Astrocyte (in vitro differentiated cells and primary cell): ENCODE measurements at regions not wholly inside any gene's neighbourhood (a gene's known extent, or its start where the extent isn't known, plus 50 kb on each side); places are given as distances from the start of the nearest gene placed in this dataset.

Experiments
- DNase-seq: peaks from one replicate; pipeline ENCODE4 v3.0.0-alpha.2; 2010; ENCODE audit warnings: low read depth
- FAIRE-seq: peaks from 2 replicates; lab custom pipeline; 2011; peaks lifted over from hg19 to GRCh38; lab: Jason Lieb, UNC
- H2AFZ ChIP-seq: 2 replicates; pipeline ENCODE4 v1.6.0; 2012; ENCODE audit warnings: low read depth, low read length, inconsistent platforms
- H3K27ac ChIP-seq: 2 replicates; pipeline ENCODE4 v1.5.1; 2011; ENCODE audit warnings: low read depth, low read length, inconsistent platforms
- H3K27me3 ChIP-seq: 2 replicates; pipeline ENCODE4 v1.6.0; 2011; ENCODE audit warnings: low read length, inconsistent platforms; ENCODE audit not compliant: insufficient read depth
- H3K36me3 ChIP-seq: 2 replicates; pipeline ENCODE4 v1.5.1; 2011; ENCODE audit warnings: low read length, inconsistent platforms; ENCODE audit not compliant: insufficient read depth
- H3K4me1 ChIP-seq: 2 replicates; pipeline ENCODE4 v1.5.1; 2011; ENCODE audit warnings: low read length, inconsistent platforms; ENCODE audit not compliant: insufficient read depth
- H3K4me2 ChIP-seq: 2 replicates; pipeline ENCODE4 v1.6.0; 2012; ENCODE audit warnings: low read length, inconsistent platforms
- H3K4me3 ChIP-seq: 2 replicates; pipeline ENCODE4 v1.5.1; 2011; ENCODE audit warnings: low read depth, mild to moderate bottlenecking, low read length, inconsistent platforms; ENCODE audit not compliant: insufficient read depth
- H3K79me2 ChIP-seq: 2 replicates; pipeline ENCODE4 v1.6.0; 2012; ENCODE audit warnings: mild to moderate bottlenecking, low read length, inconsistent platforms; ENCODE audit not compliant: insufficient read depth
- H3K9ac ChIP-seq: 2 replicates; pipeline ENCODE4 v1.6.0; 2012; ENCODE audit warnings: mild to moderate bottlenecking, low read length, inconsistent platforms
- H3K9me3 ChIP-seq: 2 replicates; pipeline ENCODE4 v1.5.1; 2012; ENCODE audit warnings: low read depth, mild to moderate bottlenecking, low read length, inconsistent platforms; ENCODE audit not compliant: insufficient read depth
- H4K20me1 ChIP-seq: 2 replicates; pipeline ENCODE4 v1.6.0; 2012; ENCODE audit warnings: low read length, inconsistent platforms; ENCODE audit not compliant: insufficient read depth
- H3K27ac Mint-ChIP-seq: one replicate; pipeline ENCODE4 v1.8.0; 2021; ENCODE audit warnings: mild to moderate bottlenecking, mixed read lengths; ENCODE audit not compliant: unreplicated experiment
- H3K27me3 Mint-ChIP-seq: one replicate; pipeline ENCODE4 v1.8.0; 2021; ENCODE audit warnings: low read depth, mixed read lengths; ENCODE audit not compliant: unreplicated experiment
- H3K36me3 Mint-ChIP-seq: one replicate; pipeline ENCODE4 v1.8.0; 2021; ENCODE audit warnings: low read depth, mixed read lengths; ENCODE audit not compliant: unreplicated experiment
- H3K4me1 Mint-ChIP-seq: one replicate; pipeline ENCODE4 v1.8.0; 2021; ENCODE audit warnings: low read depth, mixed read lengths; ENCODE audit not compliant: unreplicated experiment
- H3K4me3 Mint-ChIP-seq: one replicate; pipeline ENCODE4 v1.8.0; 2021; ENCODE audit warnings: mild to moderate bottlenecking, moderate library complexity, mixed read lengths; ENCODE audit not compliant: unreplicated experiment
- H3K9me3 Mint-ChIP-seq: one replicate; pipeline ENCODE4 v1.8.0; 2021; ENCODE audit warnings: mild to moderate bottlenecking, mixed read lengths; ENCODE audit not compliant: unreplicated experiment
- EZH2 ChIP-seq: IDR thresholded peaks from 2 replicates; pipeline ENCODE4 v1.6.1; 2012; ENCODE audit warnings: mild to moderate bottlenecking, low read length, inconsistent platforms; ENCODE audit not compliant: insufficient read depth
- TF ChIP-seq, protein P1 (sequence below): IDR thresholded peaks from 2 replicates; pipeline ENCODE4 v1.5.1; 2011; ENCODE audit warnings: low read depth, mild to moderate bottlenecking, inconsistent platforms, low read length, moderate library complexity; ENCODE audit not compliant: insufficient read depth

DNA sequence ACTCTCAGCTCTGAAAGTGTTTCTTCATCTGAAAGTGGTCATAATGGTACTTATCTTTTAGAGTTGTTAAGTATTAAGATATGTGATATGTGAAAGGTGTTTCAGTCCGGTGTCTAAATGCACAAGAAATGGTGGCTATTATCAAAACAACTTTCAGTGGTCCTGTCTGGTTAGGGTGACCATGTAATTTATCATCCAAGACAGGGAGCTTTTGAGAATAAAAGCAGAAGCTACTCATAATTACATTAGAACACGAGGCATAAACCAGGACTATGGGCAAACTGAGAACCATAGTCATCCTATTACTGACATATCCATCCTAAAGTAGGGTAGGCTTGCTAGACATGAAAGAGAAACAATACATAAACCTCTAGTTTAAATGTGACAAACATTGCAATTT, 418.1 kb upstream of the SEMA6A start:
- no peaks in the 10 kb centered on the region for H3K4me1 Mint-ChIP-seq
- no peaks in the 10 kb centered on the region for H3K36me3 Mint-ChIP-seq
- no peaks in the 10 kb centered on the region for H3K27me3 ChIP-seq
- TF ChIP-seq EZH2, result no peak
- TF ChIP-seq, protein P1, sequence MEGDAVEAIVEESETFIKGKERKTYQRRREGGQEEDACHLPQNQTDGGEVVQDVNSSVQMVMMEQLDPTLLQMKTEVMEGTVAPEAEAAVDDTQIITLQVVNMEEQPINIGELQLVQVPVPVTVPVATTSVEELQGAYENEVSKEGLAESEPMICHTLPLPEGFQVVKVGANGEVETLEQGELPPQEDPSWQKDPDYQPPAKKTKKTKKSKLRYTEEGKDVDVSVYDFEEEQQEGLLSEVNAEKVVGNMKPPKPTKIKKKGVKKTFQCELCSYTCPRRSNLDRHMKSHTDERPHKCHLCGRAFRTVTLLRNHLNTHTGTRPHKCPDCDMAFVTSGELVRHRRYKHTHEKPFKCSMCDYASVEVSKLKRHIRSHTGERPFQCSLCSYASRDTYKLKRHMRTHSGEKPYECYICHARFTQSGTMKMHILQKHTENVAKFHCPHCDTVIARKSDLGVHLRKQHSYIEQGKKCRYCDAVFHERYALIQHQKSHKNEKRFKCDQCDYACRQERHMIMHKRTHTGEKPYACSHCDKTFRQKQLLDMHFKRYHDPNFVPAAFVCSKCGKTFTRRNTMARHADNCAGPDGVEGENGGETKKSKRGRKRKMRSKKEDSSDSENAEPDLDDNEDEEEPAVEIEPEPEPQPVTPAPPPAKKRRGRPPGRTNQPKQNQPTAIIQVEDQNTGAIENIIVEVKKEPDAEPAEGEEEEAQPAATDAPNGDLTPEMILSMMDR, result no peak
- no peaks in the 10 kb centered on the region for H4K20me1 ChIP-seq
- no peaks in the 10 kb centered on the region for H3K79me2 ChIP-seq
- H3K4me3 Mint-ChIP-seq, result no peak overlapping the region
- H3K9me3 Mint-ChIP-seq, result no peaks in the 10 kb centered on the region
- H3K4me2 ChIP-seq, result no peak overlapping the region
- no peak overlapping the region for H3K27ac Mint-ChIP-seq
- no peak overlapping the region for H3K27ac ChIP-seq
- no peak for FAIRE-seq
- H3K36me3 ChIP-seq, result no peaks in the 10 kb centered on the region
- no peak overlapping the region for H3K4me3 ChIP-seq
- no peaks in the 10 kb centered on the region for H3K9me3 ChIP-seq
- H3K9ac ChIP-seq, result no peak overlapping the region
- H3K4me1 ChIP-seq, result no peaks in the 10 kb centered on the region
- no peak overlapping the region for H2AFZ ChIP-seq
- no peaks in the 10 kb centered on the region for H3K27me3 Mint-ChIP-seq
- no peak for DNase-seq

DNA sequence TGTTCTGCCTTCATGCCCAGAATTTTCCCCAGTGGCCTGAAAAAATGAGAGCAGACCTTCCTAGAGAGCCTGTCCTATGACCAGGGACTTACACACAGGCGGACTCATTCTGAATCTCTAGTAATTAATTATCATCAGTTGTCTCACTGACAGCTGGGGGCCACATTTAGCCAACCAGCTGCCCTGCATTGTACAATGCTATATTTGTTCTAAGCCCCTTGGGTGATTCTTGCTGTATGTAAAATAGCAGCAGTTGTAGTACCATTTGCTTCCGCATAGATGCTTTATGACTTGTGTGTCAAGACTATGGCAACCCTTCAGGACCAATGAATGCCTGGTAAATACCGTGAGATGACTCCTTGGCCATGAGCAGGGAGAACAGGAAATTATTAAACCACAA, 415.4 kb upstream of the SEMA6A start:
- H3K36me3 Mint-ChIP-seq, result no peaks in the 10 kb centered on the region
- no peak overlapping the region for H3K4me3 Mint-ChIP-seq
- H3K9me3 ChIP-seq, result no peaks in the 10 kb centered on the region
- H4K20me1 ChIP-seq, result no peaks in the 10 kb centered on the region
- H3K36me3 ChIP-seq, result no peaks in the 10 kb centered on the region
- no peak for DNase-seq
- no peak overlapping the region for H3K27ac ChIP-seq
- no peaks in the 10 kb centered on the region for H3K9me3 Mint-ChIP-seq
- no peaks in the 10 kb centered on the region for H3K4me1 Mint-ChIP-seq
- H3K4me2 ChIP-seq, result no peak overlapping the region
- H3K9ac ChIP-seq, result no peak overlapping the region
- FAIRE-seq, result no peak
- H3K4me1 ChIP-seq, result no peaks in the 10 kb centered on the region
- H3K79me2 ChIP-seq, result no peaks in the 10 kb centered on the region
- no peak overlapping the region for H2AFZ ChIP-seq
- no peak overlapping the region for H3K4me3 ChIP-seq
- TF ChIP-seq, protein P1, result no peak
- TF ChIP-seq EZH2, result no peak
- no peaks in the 10 kb centered on the region for H3K27me3 Mint-ChIP-seq
- H3K27ac Mint-ChIP-seq, result no peak overlapping the region
- H3K27me3 ChIP-seq, result no peaks in the 10 kb centered on the region

DNA sequence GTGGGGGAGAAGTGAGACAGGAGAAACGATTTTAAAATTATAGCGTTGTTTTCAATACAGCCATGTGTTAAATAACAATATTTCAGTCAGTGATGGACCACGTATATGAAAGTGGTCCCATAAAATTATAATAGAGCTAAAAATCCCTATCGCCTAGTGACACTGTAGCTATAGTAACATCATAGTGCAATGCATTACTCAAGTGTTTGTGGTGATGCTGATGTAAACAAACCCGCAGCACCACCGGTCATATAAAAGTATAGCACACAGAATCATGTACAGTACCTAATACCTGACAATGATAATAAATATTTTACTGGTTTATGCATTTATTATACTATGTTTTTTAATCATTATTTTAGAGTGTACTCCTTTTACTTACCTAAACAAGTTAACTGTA, 407.4 kb upstream of the SEMA6A start:
- Histone ChIP-seq H3K27me3 (no peaks in the 10 kb centered on the region), H3K4me1 (no peaks in the 10 kb centered on the region), H3K36me3 (no peaks in the 10 kb centered on the region), H3K4me3 (no peak overlapping the region), H4K20me1 (no peaks in the 10 kb centered on the region), H3K79me2 (no peaks in the 10 kb centered on the region), H3K4me2 (no peak overlapping the region), H3K27ac (no peak overlapping the region), H3K9me3 (peaks cover 3% of the 10 kb centered on the region), H2AFZ (no peak overlapping the region), H3K9ac (no peak overlapping the region)
- H3K27ac Mint-ChIP-seq, result no peak overlapping the region
- no peak overlapping the region for H3K4me3 Mint-ChIP-seq
- no peak for DNase-seq
- H3K4me1 Mint-ChIP-seq, result no peaks in the 10 kb centered on the region
- H3K9me3 Mint-ChIP-seq, result no peaks in the 10 kb centered on the region
- H3K36me3 Mint-ChIP-seq, result no peaks in the 10 kb centered on the region
- no peak for FAIRE-seq
- no peaks in the 10 kb centered on the region for H3K27me3 Mint-ChIP-seq
- no peak for TF ChIP-seq EZH2
- TF ChIP-seq, protein P1, result no peak
